Body of pancreas (tissue), 4 donors: ENCODE measurements at regions not wholly inside any gene's neighbourhood (a gene's known extent, or its start where the extent isn't known, plus 50 kb on each side); places are given as distances from the start of the nearest gene placed in this dataset.

ENCODE experiments used
- CTCF ChIP-seq, 7 experiments: fragments of 450-650 bp in 4 of 7; fragments of 200-600 bp in 3 of 7; sonication (generic) in 3 of 7; IDR thresholded peaks; one replicate each; pipeline ENCODE4 v1.5.1; 2016 to 2019; ENCODE audit warnings: antibody characterized with exemption in 7 of 7
- POLR2A ChIP-seq, 3 donors: fragments of 450-650 bp; IDR thresholded peaks; one replicate each; pipeline ENCODE4 v1.6.1; 2016; ENCODE audit warnings: antibody characterized with exemption in 3 of 3, mild to moderate bottlenecking in 2 of 3

GRCh38 chr4:174438711-174439110 lies 83.6 kb downstream of the HPGD start:
- TF ChIP-seq CTCF (IDR thresholded peaks at IDR 0.05) (no peak), POLR2A (IDR thresholded peaks at IDR 0.05) (no peak)
